ENCODE measurements at regions not wholly inside any gene's neighbourhood (a gene's known extent, or its start where the extent isn't known, plus 50 kb on each side); places are given as distances from the start of the nearest gene placed in this dataset.

DNA sequence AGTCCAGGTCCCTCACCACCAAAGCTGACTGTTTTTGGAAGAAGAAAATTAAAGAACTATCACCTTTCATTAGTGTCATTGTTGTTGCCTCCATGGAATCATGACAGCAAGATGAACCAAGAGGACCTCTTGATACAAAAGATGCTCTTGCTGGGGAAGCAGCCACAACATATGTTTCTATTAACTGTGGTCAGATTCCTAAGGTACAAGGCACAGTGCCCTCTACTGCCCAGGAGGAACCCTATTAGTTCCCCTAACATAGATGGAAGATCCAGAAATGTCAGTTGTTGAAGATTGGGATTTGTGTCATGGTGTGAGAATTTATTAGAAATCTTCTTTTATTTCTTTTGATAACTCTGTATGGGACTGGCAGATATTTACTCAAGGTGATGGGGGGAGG, 188.2 kb upstream of the ANKFN1 start:
- H3K4me3 ChIP-seq (ENCODE audit: low read depth, poor library complexity, severe bottlenecking): no peak overlapping the region
- DNase-seq (ENCODE audit: low spot score in 2 of 2): no peak
- no peak for TF ChIP-seq POLR2A (IDR thresholded peaks at IDR 0.05)
- TF ChIP-seq, protein P1, sequence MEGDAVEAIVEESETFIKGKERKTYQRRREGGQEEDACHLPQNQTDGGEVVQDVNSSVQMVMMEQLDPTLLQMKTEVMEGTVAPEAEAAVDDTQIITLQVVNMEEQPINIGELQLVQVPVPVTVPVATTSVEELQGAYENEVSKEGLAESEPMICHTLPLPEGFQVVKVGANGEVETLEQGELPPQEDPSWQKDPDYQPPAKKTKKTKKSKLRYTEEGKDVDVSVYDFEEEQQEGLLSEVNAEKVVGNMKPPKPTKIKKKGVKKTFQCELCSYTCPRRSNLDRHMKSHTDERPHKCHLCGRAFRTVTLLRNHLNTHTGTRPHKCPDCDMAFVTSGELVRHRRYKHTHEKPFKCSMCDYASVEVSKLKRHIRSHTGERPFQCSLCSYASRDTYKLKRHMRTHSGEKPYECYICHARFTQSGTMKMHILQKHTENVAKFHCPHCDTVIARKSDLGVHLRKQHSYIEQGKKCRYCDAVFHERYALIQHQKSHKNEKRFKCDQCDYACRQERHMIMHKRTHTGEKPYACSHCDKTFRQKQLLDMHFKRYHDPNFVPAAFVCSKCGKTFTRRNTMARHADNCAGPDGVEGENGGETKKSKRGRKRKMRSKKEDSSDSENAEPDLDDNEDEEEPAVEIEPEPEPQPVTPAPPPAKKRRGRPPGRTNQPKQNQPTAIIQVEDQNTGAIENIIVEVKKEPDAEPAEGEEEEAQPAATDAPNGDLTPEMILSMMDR (IDR thresholded peaks at IDR 0.05): no peak
- intact Hi-C loops (cut with DNase I; ENCODE audit: low total_unique reads): no loop called here

DNA sequence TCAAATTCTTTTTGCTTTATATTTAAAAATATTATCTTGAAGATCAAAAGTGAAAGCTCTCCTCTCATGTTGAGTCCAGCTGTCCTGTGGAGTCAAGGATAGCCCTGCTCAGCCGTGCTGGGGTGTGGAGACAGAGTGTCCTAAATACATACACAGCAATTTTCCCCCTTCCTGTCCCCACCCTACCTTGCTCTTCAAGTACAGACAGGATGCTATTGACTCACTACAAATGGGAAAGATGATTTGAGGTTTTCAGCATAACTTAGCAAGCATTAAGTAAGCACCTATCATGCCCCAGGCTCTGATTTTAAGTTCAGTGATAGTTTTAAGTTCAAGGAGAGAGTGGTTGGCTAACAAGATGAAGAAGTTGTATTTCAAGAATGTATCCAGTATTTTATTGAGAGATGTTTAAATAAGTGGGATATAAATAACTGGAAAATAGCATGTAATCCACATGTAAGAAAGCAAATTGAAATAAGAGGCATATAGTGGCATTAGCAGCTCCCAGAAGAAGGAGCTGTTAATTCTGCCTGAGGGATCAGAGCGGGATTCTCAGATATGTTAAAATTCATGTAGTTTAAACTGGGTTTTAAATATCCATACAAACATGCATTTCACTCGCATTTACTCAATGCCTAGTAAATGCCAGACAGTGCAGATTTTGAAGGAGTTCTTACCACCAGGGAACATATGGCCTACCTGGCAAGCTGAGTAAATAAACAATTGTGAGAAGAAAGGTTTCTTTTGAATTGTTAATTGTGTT, 183.5 kb upstream of the ANKFN1 start:
- 48 to 50% methylated on average over 3 of the region's 3 CpGs for WGBS, 2 donors
- H3K4me3 ChIP-seq (ENCODE audit: low read depth, poor library complexity, severe bottlenecking): no peak overlapping the region
- intact Hi-C loops (cut with DNase I; ENCODE audit: low total_unique reads): no loop called here
- no peak for DNase-seq (ENCODE audit: low spot score in 2 of 2)
- TF ChIP-seq, protein P1 (IDR thresholded peaks at IDR 0.05): no peak
- no peak for TF ChIP-seq POLR2A (IDR thresholded peaks at IDR 0.05)

DNA sequence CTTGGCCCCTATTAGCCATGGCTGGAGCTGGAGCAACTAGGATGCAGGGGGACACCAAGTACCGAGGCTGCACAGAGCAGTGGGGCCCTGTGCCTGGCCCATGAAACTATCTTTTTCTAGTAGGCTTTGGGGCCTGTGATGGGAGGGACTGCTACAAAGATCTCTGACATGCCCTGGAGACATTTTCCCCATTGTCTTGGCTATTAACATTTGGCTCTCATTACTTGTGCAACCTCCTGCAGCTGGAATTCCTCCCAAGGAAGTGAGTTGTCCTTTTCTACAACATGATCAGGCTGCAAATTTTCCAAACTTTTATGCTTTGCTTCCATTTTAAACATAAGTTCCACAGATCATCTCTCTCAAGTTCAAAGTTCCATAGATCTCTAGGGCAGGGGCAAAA, 174.7 kb upstream of the ANKFN1 start:
- 82 to 88% methylated on average over 1 of the region's 1 CpG for WGBS, 2 donors
- intact Hi-C loops (cut with DNase I; ENCODE audit: low total_unique reads): no loop called here
- no peak for DNase-seq (ENCODE audit: low spot score in 2 of 2)
- H3K4me3 ChIP-seq (ENCODE audit: low read depth, poor library complexity, severe bottlenecking): no peak overlapping the region
- TF ChIP-seq, protein P1 (IDR thresholded peaks at IDR 0.05): no peak
- no peak for TF ChIP-seq POLR2A (IDR thresholded peaks at IDR 0.05)

DNA sequence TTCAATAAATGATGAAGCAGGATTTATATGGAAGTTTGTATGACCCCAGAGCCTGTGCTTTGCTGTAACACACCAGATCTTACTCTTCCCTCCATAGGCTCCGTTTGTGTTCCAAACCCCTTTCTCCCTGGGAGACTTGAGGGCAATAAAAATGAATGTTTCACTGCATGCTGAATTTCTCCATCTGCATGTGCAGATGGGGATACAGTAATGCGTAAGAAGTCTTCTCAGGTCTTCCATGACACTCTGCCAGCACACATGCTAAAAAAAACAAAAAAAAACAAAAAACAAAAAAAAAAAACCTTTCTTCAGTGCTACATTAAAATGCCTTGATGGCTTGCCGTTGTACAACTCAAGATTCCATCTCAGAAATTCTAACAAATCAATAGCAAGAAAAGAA, 170.2 kb upstream of the ANKFN1 start:
- WGBS, 2 donors: 79 to 84% methylated on average over 3 of the region's 3 CpGs
- TF ChIP-seq POLR2A (IDR thresholded peaks at IDR 0.05): no peak
- TF ChIP-seq, protein P1 (IDR thresholded peaks at IDR 0.05): no peak
- no peak for DNase-seq (ENCODE audit: low spot score in 2 of 2)
- intact Hi-C loops (cut with DNase I; ENCODE audit: low total_unique reads): no loop called here
- H3K4me3 ChIP-seq (ENCODE audit: low read depth, poor library complexity, severe bottlenecking): no peak overlapping the region

DNA sequence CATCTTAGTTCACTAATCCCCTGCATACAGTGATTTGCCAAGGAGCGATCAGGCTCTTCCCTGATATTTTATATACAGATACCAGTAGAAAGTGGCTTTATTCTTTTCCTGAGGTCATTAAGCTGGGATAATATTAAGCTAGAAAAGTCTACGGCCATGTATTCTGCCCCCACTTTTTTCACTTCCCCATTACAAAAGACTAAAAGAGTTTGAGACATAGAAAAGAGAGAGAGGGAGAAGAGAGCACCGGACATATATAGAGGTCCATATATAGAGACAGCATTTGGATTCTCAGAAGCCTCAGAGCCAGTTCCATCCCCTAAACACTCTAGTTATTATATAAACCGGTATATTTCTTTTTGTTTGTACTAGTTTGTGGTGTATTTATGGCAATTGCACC, 166.5 kb upstream of the ANKFN1 start:
- no peak for DNase-seq (ENCODE audit: low spot score in 2 of 2)
- intact Hi-C loops (cut with DNase I; ENCODE audit: low total_unique reads): no loop called here
- WGBS, 2 donors: 83 to 84% methylated on average over 4 of the region's 4 CpGs

More for the DNA sequence above, 166.5 kb upstream of the ANKFN1 start:
- TF ChIP-seq POLR2A (IDR thresholded peaks at IDR 0.05): no peak
- TF ChIP-seq, protein P1 (IDR thresholded peaks at IDR 0.05): no peak
- no peak overlapping the region for H3K4me3 ChIP-seq (ENCODE audit: low read depth, poor library complexity, severe bottlenecking)

Data from lower leg skin (tissue), 4 donors.